GM19463 (cell line): ENCODE measurements at regions not wholly inside any gene's neighbourhood (a gene's known extent, or its start where the extent isn't known, plus 50 kb on each side); places are given as distances from the start of the nearest gene placed in this dataset.

ENCODE experiments used
- ATAC-seq: cut with Tn5 transposase; IDR thresholded peaks from one replicate; pipeline ENCODE4 v1.9.1; 2021; ENCODE audit warnings: mild to moderate bottlenecking, moderate library complexity; ENCODE audit not compliant: unreplicated experiment

DNA sequence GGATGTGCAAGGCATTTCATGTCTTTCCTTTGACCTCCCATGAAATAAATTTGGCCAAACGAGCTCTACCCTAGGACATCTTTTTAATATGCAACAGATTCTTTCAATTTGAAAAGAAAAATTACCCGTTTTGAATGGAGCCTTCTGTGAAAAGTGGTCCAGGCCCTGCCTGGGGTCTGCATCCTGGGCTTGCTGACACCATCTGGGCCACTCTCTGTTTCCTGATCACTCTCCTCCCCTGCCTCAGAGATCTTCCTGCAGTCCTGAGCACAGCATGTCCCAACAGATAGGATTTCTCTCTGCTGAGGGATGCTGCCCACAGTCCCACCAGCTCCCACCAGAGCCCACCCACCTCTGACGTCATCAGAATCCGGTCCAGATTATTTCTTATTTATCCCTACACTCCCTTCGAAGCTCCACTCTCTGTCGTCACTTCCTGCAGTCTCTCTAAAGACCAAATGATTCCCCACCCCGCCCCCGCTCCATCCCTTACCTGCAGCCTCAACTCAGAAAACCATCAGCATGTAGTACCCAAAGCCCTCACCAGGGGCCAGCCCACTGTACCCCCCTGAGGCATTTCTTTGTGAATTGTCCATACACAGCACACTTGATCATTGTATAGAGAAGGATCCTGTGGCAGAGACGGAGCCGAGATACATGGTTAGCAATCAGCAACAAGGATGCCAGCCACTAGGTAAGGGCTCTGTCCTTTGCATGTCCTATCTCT, 192.1 kb upstream of the MGMT start:
- no peak for ATAC-seq

DNA sequence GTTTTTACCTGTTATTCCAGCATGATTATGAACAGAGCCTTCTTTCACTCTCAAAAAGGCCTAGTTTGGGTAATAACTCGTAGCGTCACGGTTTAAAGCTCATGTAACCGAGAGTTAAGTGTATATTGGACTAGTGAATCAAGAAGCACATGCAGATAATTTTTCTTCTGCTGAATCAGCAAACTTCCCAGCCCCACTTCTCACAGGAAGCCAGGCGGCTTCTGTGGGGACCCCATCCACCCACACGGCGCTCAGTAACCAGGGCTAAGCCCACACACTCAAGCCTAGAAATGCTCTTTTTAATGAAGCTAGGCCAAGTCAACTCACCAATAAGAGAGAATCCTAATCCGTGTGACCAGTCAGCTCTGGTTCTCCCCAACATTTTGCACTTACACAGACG, 191.2 kb upstream of the MGMT start:
- no peak for ATAC-seq

DNA sequence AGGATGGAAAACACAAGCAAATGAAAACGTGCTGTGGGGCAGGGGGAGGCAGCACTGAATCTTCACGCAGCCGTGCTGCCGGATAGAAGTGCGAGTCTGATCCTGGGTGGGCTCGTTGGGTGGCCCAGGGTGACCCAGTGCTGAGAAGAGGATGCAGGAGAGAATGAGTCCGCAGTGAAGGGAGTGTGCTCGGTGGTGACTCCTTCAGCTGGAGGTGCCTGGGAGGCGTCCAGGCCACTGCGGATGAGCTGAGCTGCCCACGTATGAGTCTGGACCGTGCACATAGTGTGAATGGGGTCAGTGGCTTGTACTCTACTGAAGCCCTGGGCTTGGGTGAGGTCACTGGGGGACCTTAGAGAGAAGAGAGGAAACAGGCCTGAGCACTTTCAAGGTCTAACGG, 190.0 kb upstream of the MGMT start:
- no peak for ATAC-seq

DNA sequence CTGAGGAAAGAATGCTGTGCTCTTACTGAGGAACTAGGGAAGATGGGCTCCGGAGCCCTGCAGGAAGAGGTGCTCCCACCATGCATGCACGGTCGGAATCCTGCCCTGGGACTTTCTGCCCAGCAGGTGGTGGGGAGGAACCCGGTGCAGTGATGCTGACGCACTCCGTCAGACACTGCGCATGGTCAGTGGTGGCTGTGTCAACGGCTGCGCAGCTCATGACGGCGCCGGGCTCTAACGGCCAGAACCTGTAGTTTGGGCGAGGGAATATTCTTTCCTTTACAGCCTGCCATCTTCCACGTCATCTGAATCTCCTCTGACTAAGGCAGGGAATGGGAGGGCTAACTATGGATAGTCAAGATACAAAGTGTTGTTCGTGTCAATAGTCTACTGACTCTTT, 189.2 kb upstream of the MGMT start:
- no peak for ATAC-seq

DNA sequence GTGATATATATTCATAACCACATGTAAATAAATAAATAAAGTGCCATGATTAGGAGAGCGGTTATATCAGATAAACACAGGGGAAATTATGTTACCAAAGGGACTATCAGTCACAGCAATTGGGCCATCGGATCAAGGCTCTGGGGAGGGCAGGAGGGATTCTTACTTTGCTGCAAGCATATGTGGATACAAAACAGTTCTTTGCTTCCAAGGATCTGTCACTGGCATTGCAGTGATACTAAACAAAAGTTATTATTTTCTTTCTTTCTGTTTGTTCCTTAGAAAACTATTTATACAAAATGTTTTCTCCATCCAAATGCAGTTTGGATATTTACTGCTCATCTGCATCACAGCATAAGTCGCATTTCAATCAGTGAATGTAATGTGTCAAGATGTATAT, 188.4 kb upstream of the MGMT start:
- no peak for ATAC-seq

DNA sequence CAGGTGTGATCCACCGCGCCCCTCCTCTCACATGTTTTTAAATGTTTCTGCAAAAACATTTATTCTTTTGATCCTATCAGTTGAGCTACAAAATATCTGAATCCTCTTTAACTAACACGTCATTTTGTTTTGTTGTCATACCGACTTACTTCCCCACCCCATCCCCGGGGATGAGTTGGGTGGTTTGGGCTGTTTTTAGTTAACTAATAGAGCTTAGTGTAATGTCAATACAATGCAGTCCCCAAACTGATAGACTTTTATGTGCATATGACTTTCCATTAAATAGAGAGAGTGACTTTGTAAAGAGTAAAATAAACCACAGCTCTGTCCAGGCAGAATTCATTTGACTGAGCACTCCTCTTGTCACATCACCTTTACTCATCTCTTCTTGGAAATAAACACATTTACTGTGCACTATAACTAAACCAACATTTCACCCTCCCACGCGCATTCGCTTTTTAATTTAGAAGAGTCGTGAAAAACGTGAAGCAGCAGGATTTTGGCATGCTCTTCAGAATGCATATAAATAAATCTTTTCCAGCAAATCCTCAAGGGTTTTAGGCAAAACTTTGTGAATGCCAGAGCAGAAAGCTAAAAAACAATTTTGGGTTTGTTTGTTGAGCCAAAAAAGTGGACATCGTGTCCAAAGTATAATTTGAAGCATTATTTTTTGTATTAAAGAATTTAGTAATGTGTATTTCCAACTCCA, 187.4 kb upstream of the MGMT start:
- no peak for ATAC-seq

DNA sequence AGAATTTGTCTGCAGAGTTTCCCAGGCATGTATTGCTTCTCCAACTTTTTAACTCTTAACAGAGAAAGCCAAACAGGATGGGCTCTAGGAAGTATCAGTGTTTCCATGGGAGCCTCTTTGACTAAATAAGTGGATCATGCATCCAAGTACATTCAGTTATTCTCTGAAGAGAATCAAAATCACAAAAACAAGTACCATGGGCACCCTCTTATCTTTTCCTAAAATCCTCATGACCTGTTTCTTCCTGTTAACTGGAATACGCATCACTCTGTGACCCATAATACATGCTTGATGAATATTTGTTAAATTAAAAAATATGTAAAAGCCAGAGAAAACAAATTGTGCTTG, 186.9 kb upstream of the MGMT start:
- no peak for ATAC-seq

DNA sequence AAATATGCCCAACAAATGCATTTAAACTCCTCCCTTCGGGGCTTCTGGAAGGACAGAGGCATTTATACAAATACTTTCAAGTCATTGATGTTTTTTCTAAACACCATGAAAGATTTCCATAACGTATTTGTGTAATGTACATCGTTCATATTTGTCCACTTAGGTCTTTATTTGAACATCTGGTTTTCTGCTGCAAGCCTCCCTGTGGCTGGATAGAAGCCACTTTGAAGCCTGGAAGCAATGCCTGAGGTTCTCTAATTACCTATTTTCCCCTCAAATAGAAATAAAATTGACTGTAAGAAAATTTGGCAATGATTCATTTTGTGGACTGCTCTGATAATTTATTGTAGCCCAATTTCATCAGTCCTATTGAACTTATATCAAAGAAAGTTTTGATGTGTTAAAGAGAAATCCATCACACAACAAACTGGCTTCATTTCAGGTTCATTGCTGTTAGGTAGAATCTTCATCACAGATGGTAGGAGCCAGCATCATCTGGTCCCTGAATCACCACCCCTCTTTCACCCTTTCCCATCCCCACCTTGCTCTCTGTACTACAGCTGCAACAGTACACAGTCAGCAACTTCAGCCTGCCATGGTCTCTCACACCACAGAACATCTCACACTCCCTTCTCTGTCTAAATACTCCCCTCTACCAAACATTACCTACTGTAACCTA, 186.0 kb upstream of the MGMT start:
- ATAC-seq: no peak

DNA sequence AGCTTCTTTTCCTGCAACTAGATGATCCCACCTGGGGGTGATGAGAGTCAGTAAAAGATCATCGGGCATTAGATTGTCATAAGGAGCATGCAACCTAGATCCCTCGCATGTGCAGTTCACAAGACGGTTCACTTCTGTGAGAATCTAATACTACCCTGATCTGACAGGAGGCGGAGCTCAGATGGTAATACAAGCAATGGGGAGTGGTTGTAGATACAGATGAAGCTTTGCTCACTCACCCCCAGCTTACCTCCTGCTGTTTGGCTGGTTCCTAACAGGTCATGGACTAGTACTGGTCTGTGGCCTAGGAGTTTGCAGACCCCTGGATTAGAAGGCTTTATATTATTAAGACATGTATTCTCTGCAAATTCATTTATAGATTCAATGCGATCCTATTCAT, 181.6 kb upstream of the MGMT start:
- no peak for ATAC-seq

DNA sequence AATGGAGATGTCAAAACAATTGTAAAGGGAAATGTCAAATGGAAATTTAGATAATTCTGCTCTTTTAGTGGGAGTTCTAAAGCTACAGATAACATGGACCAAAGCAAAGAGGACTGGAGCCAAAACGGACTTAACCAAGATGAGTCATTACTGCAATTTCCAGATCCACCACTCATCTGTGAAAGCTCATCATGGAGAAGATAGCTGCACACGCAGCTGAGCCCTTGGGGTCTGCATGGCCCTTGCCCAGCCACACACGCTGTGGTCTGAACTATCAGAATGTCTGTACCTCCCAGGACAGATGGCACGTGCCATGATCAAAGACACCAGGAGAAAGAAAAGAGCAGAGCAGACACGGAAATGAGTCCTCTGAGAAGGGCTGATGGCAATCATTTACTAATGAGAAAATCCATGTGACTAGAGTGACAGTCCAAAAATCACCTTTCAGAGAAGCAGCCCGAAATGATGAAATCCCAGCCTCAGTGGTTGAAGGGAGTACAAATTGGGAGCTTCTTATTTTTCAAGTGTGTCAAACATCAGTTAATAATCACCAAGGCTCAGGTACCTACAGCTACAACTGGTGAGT, 177.9 kb upstream of the MGMT start:
- no peak for ATAC-seq

DNA sequence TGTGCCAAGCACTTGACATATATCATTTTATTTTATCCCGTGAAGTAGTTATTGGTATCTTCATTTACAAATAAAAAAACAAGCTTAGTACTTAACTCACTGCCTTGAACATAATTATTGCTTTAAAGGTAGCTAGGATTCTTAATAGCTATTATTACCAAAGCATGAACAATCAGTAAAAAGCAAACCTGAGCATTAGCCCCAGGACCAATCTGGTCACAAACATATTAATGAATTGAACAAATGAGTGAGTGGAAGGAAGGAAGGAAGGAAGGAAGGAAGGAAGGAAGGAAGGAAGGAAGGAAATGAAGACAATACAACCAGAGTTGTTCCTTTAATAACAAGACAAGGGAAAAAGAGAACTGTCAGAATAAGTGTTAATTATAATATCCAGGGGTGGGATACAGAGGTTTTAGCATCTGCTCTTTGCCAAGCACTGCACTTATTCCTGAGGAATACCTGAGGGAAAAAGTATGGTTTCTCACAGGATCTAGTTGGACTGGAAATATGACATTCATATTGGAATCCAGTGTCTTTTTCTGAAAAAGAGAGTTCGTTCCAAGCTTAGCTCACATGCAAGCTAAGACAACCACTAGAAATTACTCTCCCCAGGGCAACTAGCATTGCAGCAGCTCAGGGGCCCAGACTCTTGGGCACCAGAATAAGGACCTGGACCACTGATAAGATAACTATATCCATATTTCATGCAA, 172.9 kb upstream of the MGMT start:
- no peak for ATAC-seq

DNA sequence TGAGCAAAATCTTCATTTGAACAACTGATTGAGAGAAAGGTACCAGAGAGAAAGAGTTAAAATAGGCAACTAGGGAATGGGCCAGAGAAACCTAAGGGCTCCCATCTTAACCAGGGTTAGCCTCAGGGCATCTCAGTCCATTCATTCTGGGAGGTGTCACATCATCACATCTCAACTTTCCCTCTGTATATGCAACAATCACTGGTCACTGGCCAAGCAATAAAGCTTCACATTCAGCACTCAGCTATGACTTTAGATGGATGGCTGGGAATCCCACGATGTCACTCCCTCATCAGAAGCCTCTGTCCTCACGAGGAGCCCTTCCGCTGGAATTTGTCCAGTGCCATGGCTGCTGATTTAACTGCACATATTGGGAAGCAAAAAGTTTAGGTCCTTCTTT, 172.1 kb upstream of the MGMT start:
- ATAC-seq: no peak

DNA sequence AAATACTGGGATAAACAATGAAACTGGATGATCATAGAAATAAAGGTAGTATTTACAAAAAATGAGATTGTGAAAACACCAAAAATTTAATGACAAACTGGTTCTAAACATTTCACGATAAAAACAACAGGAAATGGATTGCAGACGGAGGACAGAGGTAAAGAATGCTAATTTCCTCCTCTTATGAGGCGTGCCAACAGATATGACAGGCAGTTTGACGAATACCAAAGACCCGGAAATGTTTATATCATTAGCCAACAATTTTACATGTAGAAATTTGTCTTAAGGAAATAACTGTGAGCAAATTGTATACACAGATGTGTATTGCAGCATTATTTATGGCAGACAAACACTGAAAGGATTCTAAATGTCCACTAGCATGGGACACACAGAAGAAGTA, 162.0 kb upstream of the MGMT start:
- no peak for ATAC-seq

DNA sequence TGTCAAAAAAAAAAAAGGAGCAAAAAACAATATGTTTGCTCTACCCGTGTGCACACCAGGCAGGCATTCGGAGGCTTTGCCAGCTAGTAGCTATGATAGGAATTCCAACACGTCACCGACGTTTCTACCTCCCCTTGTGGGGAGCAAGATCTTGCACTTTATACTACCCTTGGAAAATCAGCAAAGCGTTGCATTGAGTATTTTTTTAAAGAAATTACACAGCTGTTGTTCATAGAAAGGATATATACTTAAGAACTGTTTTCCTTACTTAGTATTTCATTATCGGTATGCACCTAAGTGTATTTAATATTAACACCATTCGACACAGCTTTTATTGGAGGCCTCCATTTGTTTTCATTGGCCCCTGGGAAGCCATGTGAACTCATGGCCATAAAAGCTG, 159.9 kb upstream of the MGMT start:
- ATAC-seq: no peak

DNA sequence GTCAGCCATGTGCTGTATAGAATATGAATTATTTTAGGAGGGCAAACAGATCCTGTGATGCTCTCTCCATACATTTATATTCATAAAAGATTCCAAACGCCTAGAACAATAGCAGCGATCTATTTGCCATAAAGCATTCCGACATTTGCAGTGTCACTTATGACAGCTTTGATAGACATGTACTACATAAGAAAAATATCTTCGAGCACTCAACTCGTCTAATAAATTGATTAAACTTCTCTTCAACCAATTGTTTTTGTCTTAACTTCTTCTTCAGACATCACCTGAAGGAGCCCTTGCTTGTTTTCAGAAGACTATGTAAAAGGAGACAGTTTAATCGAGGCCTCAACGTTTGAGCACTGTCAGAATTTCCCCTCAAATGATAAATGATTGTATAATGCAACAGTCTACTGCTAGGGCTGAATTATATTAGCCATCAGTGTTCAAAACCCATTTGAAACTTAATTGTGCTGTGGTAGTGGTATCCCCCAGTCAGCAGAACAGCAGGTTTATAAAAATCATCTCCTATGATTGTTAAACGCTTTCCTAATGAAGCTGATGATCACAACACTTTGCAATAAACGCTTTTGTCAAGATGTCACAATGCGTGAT, 158.0 kb upstream of the MGMT start:
- ATAC-seq: no peak

DNA sequence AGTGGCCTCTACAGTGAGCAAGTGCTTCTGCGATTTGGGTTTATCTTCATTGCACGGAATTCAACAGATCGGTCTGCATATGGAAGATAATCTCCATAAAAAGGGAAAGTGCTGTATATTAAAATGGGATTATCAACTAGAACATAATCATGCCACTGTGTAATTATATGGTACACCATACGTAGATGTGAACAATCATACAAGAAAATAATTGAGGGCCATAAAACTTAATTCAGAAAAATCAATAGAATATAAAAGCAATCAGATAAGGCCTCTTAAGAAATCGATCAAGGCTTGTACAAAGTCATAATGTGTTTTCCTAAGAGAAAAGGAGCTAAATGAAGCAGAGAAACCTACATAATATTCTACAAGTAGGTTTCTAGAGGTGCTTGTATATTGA, 157.5 kb upstream of the MGMT start:
- ATAC-seq: no peak

DNA sequence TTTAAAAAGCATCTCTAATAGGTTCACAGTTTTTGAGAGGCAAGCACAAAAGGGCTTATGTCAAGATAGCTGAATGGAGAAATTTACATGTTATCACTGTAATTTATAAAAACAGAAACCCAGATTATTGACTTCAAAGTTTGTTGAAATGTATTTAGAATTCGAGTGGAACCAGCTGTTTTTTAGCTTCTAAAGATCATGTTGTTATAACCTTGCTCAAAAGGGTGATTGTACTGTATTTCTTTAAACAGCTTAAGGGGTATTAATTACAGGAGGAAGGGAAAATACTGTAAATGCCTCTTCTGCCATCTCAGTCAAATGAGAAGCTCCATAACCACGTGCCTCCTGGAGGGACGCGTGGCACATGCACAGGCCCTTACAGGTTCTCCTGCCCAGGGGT, 156.2 kb upstream of the MGMT start:
- no peak for ATAC-seq

DNA sequence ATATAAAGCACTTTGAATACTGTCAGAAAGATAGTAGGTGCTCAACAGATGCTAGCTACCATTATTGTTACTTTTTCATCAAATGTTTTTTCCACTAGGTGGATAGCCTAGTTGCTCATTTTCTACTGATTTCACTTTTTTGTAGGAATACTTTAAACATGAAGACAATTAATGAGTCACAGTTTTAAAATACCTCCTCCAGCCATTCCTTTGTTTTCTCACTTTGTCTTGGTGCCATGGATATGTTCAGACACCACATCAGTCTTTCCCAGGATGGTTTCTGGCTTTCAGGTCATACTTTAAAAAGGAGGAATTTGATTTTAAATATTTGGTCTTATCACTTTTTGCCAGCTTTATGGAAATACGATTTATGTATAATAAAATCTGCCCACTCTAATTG, 147.1 kb upstream of the MGMT start:
- ATAC-seq: no peak

DNA sequence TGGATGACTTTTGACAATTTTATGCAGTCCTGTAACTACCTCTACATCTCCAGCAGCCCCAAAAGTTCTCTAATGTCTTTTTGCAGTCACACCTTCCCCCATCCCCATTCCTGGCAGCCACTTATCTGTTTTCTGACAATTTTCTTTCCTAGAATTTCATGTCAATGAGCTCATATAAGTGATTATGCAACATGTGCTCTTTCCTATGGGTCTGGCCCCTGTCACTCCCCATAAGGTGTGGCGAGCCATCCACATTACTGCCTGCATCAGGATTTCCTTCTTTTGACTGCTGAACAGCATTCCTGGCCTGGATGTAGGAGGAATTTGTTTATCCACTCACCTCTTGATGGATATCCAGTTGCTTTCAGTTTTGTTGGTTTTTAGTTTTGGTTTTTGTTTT, 146.7 kb upstream of the MGMT start:
- ATAC-seq: no peak

DNA sequence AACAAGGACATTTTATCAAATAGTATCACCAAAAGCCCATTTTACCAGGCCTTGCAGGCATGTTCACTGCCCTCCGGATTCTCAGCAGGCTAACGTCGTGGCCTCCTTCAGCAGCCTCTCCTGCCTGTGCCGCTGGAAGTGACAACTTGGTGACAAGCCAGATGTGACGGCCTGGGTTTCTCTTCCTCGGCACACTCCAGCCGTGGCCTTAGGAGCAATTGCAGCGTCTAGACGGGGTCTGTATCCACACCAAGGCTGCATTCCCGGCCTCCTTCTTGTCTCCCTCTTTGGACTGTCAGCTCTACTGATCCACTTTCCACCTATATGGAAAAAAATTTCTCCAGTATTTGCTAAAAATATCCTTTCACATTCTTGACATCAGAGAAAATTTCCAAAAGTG, 145.3 kb upstream of the MGMT start:
- ATAC-seq: no peak
